ENCODE measurements at regions not wholly inside any gene's neighbourhood (a gene's known extent, or its start where the extent isn't known, plus 50 kb on each side); places are given as distances from the start of the nearest gene placed in this dataset.

GRCh38 chr15:26438316-26438715 is 334.6 kb downstream of the GABRB3 start:
- TF ChIP-seq, protein P1, sequence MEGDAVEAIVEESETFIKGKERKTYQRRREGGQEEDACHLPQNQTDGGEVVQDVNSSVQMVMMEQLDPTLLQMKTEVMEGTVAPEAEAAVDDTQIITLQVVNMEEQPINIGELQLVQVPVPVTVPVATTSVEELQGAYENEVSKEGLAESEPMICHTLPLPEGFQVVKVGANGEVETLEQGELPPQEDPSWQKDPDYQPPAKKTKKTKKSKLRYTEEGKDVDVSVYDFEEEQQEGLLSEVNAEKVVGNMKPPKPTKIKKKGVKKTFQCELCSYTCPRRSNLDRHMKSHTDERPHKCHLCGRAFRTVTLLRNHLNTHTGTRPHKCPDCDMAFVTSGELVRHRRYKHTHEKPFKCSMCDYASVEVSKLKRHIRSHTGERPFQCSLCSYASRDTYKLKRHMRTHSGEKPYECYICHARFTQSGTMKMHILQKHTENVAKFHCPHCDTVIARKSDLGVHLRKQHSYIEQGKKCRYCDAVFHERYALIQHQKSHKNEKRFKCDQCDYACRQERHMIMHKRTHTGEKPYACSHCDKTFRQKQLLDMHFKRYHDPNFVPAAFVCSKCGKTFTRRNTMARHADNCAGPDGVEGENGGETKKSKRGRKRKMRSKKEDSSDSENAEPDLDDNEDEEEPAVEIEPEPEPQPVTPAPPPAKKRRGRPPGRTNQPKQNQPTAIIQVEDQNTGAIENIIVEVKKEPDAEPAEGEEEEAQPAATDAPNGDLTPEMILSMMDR (IDR thresholded peaks at IDR 0.05 in 2 of 3, conservative IDR thresholded peaks at IDR 0.05 in 1 of 3; ENCODE audit: borderline replicate concordance in 1 of 3, insufficient read depth in 1 of 3, low read depth in 2 of 3, low read length in 2 of 3) = no peak
- TF ChIP-seq SIN3A (IDR thresholded peaks at IDR 0.05; ENCODE audit: low read depth) (no peak), REST (IDR thresholded peaks at IDR 0.05; ENCODE audit: low read depth) (no peak), POLR2AphosphoS5 (IDR thresholded peaks at IDR 0.05; ENCODE audit: low read depth, low read length) (no peak), CEBPB (IDR thresholded peaks at IDR 0.05; ENCODE audit: low read depth) (no peak), EZH2phosphoT487 (IDR thresholded peaks at IDR 0.05; ENCODE audit: borderline replicate concordance) (no peak), ATF3 (IDR thresholded peaks at IDR 0.05) (no peak), CBX3 (IDR thresholded peaks at IDR 0.05; ENCODE audit: low read depth) (no peak), POLR2A (IDR thresholded peaks at IDR 0.05; ENCODE audit: borderline replicate concordance, extremely low read depth, insufficient read depth, insufficient read length) (no peak), ELF1 (IDR thresholded peaks at IDR 0.05; ENCODE audit: borderline replicate concordance, low read depth) (no peak)
- TF ChIP-seq, protein P2, sequence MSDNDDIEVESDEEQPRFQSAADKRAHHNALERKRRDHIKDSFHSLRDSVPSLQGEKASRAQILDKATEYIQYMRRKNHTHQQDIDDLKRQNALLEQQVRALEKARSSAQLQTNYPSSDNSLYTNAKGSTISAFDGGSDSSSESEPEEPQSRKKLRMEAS (IDR thresholded peaks at IDR 0.05) = no peak
